ENCODE measurements at regions not wholly inside any gene's neighbourhood (a gene's known extent, or its start where the extent isn't known, plus 50 kb on each side); places are given as distances from the start of the nearest gene placed in this dataset.

DNA sequence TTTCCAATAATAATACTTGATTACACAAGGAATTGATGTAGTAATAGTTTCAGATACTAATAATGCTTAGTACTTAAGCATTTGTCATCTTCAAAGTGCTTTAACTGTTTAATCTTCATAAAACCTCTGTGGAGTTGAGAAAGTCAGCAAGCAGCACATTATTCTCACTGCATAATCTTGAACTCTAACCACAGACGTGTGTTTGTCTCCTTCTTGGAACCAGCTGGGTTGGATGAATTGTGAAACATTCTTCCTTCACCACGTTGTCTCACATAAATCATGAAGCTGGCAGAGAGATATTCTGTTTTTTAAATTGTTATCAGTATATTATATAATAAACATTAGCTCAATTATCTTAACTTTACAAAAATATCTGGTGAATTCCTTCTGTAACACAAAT is 55.1 kb upstream of the LDAH start:
- TF ChIP-seq, protein P1, sequence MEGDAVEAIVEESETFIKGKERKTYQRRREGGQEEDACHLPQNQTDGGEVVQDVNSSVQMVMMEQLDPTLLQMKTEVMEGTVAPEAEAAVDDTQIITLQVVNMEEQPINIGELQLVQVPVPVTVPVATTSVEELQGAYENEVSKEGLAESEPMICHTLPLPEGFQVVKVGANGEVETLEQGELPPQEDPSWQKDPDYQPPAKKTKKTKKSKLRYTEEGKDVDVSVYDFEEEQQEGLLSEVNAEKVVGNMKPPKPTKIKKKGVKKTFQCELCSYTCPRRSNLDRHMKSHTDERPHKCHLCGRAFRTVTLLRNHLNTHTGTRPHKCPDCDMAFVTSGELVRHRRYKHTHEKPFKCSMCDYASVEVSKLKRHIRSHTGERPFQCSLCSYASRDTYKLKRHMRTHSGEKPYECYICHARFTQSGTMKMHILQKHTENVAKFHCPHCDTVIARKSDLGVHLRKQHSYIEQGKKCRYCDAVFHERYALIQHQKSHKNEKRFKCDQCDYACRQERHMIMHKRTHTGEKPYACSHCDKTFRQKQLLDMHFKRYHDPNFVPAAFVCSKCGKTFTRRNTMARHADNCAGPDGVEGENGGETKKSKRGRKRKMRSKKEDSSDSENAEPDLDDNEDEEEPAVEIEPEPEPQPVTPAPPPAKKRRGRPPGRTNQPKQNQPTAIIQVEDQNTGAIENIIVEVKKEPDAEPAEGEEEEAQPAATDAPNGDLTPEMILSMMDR (IDR thresholded peaks at IDR 0.05) = no peak
